Gastroesophageal sphincter (tissue), 4 donors: ENCODE measurements at regions not wholly inside any gene's neighbourhood (a gene's known extent, or its start where the extent isn't known, plus 50 kb on each side); places are given as distances from the start of the nearest gene placed in this dataset.

Experiments used
- ATAC-seq: fragments of 150-250 bp; one replicate; pipeline ENCODE4 v1.9.1; 2016; ENCODE audit warnings: mild to moderate bottlenecking, moderate library complexity
- H3K27ac ChIP-seq, 4 donors: fragments of 200-600 bp; sonication (generic) in 3 of 4; 1 replicate in 3 of 4; 2 replicates in 1 of 4; pipeline ENCODE4 v1.5.1; 2016 to 2019
- H3K27me3 ChIP-seq: fragments of 200-600 bp; sonication (generic); one replicate; pipeline ENCODE4 v1.5.1; 2019
- H3K36me3 ChIP-seq, 2 donors: fragments of 200-600 bp; sonication (generic); one replicate each; pipeline ENCODE4 v1.5.1; 2019; ENCODE audit warnings: control low read depth in 1 of 2
- H3K4me1 ChIP-seq, 3 donors: fragments of 200-600 bp; sonication (generic); 1 replicate in 2 of 3; 2 replicates in 1 of 3; pipeline ENCODE4 v1.5.1; 2016 to 2019; ENCODE audit warnings: control low read depth in 2 of 3
- H3K4me3 ChIP-seq, 2 donors: fragments of 200-600 bp; sonication (generic); one replicate each; pipeline ENCODE4 v1.5.1; 2019; ENCODE audit warnings: mild to moderate bottlenecking in 1 of 2, moderate library complexity in 1 of 2
- H3K9me3 ChIP-seq, 3 donors: fragments of 200-600 bp; sonication (generic); one replicate each; pipeline ENCODE4 v1.5.1; 2017 to 2019; ENCODE audit warnings: control low read depth in 2 of 3
- EP300 ChIP-seq: sonication (generic); formaldehyde crosslinking; IDR thresholded peaks from one replicate; pipeline ENCODE4 v1.6.1; 2017; ENCODE audit warnings: antibody characterized with exemption, mild to moderate bottlenecking
- POLR2A ChIP-seq, 2 donors: fragments of 450-650 bp; IDR thresholded peaks; one replicate each; pipeline ENCODE4 v1.6.1; 2017; ENCODE audit warnings: antibody characterized with exemption in 2 of 2, mild to moderate bottlenecking in 2 of 2, moderate library complexity in 1 of 2
- POLR2AphosphoS5 ChIP-seq: sonication (generic); formaldehyde crosslinking; IDR thresholded peaks from one replicate; pipeline ENCODE4 v1.6.1; 2017; ENCODE audit warnings: antibody characterized with exemption
- WGBS, 2 donors: methylation state at CpG; one replicate each; pipeline ENCODE4 v1.1.5; 2018; ENCODE audit warnings: low coverage in 1 of 2; 5-methylcytosine and 5-hydroxymethylcytosine counted together
- TF ChIP-seq, protein P1 (sequence below), 4 experiments: fragments of 200-600 bp in 2 of 4; fragments of 450-650 bp in 2 of 4; sonication (generic) in 1 of 4; IDR thresholded peaks; one replicate each; pipeline ENCODE4 v1.5.1; 2017 to 2019; ENCODE audit warnings: antibody characterized with exemption in 4 of 4, mild to moderate bottlenecking in 2 of 4, moderate library complexity in 2 of 4

DNA sequence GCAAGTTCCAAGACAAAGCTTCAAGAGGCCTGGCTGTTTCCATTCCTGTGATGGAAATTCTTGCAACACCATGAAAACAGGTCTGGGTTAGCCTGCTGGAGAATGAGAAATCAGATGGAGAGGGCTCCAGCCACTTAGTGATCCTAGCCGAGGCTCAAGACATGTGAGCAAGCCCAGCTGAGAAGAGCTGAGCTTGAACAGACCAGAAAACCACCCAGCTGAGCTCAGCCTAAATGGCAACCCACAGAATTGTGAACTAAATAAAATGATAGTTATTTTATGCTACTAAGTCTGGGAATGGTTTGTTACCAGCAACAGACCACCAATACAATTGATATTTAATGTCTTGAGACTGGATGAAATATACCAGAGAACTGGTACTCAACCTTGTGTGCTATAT lies 494.5 kb downstream of the RMST start:
- Histone ChIP-seq H3K36me3 (no peaks in the 10 kb centered on the region), H3K4me3 (no peak overlapping the region), H3K9me3 (peaks cover 0 to 15% (median 0%) of the 10 kb centered on the region in 3 donors), H3K4me1 (no peaks in the 10 kb centered on the region), H3K27ac (no peak overlapping the region), H3K27me3 (no peaks in the 10 kb centered on the region)
- ATAC-seq: no peak
- TF ChIP-seq POLR2A (IDR thresholded peaks at IDR 0.05) (no peak), POLR2AphosphoS5 (no peak), EP300 (no peak)
- TF ChIP-seq, protein P1, sequence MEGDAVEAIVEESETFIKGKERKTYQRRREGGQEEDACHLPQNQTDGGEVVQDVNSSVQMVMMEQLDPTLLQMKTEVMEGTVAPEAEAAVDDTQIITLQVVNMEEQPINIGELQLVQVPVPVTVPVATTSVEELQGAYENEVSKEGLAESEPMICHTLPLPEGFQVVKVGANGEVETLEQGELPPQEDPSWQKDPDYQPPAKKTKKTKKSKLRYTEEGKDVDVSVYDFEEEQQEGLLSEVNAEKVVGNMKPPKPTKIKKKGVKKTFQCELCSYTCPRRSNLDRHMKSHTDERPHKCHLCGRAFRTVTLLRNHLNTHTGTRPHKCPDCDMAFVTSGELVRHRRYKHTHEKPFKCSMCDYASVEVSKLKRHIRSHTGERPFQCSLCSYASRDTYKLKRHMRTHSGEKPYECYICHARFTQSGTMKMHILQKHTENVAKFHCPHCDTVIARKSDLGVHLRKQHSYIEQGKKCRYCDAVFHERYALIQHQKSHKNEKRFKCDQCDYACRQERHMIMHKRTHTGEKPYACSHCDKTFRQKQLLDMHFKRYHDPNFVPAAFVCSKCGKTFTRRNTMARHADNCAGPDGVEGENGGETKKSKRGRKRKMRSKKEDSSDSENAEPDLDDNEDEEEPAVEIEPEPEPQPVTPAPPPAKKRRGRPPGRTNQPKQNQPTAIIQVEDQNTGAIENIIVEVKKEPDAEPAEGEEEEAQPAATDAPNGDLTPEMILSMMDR (IDR thresholded peaks at IDR 0.05): no peak
- 83 to 89% methylated on average over 1 of the region's 1 CpG for WGBS, 2 donors

DNA sequence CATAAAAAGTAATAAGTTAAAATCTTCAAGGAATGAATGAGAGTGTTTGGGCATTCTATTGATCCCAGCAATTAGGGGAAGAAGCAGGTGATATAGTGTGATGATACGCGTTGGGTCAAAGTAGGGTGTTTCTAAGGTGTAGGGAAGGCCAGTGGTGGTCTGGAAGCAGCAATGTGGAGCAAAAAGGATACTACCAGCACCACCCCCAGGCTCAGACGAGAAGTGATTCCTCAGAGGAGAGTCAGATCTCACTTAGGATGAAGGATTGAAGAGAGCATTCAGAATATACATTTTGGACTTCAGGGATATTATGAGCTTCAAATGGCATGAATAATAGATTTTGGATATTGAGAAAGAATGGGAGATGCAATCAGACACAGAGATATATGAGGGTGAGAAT lies 497.6 kb downstream of the RMST start:
- TF ChIP-seq POLR2A (IDR thresholded peaks at IDR 0.05) (no peak), POLR2AphosphoS5 (no peak), EP300 (no peak)
- TF ChIP-seq, protein P1 (IDR thresholded peaks at IDR 0.05): no peak
- Histone ChIP-seq H3K27me3 (no peaks in the 10 kb centered on the region), H3K27ac (no peak overlapping the region), H3K4me3 (no peak overlapping the region), H3K4me1 (no peaks in the 10 kb centered on the region), H3K36me3 (no peaks in the 10 kb centered on the region), H3K9me3 (peaks cover 0 to 15% (median 0%) of the 10 kb centered on the region in 3 donors)
- no peak for ATAC-seq
- 62 to 81% methylated on average over 3 of the region's 3 CpGs for WGBS, 2 donors

DNA sequence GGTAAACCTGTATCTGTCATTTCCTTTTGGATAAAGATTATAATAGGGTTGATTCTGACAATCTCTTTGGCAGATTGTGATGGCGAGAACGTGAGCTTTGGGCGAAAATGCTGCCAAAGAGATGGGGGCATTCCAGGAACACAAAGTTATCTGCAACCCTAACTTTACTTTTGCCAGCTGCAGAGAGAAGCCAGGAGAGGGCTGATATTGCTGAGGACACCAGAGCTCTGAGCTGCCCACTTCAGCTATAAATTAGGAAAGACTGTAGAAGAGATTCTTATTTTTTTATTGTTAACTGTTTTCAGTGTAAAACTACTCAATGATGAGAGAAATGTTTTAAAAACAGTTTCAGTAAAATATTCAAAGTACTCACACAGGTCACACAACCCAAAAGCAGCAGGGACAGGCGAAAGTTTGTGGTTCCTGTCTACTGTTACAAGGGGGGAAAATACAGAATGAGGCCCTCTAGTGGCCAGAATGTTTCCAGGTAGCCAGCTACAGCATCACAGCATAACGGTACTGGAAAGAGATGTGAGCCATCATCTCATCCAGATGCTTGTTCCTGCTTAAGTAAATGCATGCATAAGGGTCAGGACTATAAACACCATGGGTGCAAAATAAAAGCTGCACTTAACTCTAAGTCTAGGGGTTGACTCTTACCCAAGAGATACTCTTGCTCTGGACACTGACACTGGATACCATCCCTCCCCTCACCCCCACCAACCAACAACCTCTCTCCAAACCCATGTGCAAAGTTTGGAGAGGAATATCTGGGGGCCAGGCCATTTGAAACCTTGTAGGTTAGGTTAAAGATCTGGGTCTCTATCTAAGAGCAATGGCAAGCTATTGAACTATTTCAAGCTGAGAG lies 498.4 kb downstream of the RMST start:
- no peak overlapping the region for H3K27ac ChIP-seq
- no peak overlapping the region for H3K4me3 ChIP-seq
- no peaks in the 10 kb centered on the region for H3K4me1 ChIP-seq
- H3K36me3 ChIP-seq: no peaks in the 10 kb centered on the region
- WGBS, 2 donors: 68 to 78% methylated on average over 5 of the region's 5 CpGs
- no peaks in the 10 kb centered on the region for H3K27me3 ChIP-seq
- no peak for TF ChIP-seq EP300
- TF ChIP-seq POLR2AphosphoS5: no peak
- TF ChIP-seq, protein P1 (IDR thresholded peaks at IDR 0.05): peak in 2 of 4 experiments; percentile 28 to 49
- no peak for TF ChIP-seq POLR2A (IDR thresholded peaks at IDR 0.05)
- H3K9me3 ChIP-seq: peaks cover 0 to 15% (median 0%) of the 10 kb centered on the region in 3 donors
- no peak for ATAC-seq

DNA sequence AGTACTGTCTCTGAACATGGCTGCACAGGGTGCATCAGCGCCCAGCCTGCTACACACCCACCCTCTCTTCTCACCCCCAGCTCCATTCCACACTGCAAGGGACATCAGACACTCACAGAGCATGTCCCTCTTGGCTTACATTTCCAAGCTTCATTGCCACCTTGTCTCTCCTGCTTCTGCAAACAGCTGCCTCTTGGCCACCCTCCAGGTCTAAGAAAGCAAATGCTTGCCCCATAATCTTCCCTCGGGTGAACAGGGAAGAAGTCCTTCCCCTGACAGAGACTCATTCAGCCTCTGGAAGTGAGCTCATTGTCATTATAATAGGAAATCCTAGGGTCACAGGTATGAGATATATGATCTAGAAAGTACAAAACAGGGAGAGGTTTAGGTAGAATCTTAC lies 505.2 kb downstream of the RMST start:
- ATAC-seq: no peak
- no peaks in the 10 kb centered on the region for H3K27me3 ChIP-seq
- H3K4me3 ChIP-seq: no peak overlapping the region
- no peaks in the 10 kb centered on the region for H3K36me3 ChIP-seq
- peaks cover 0 to 8% (median 0%) of the 10 kb centered on the region in 3 donors for H3K4me1 ChIP-seq
- no peak overlapping the region for H3K27ac ChIP-seq
- whole genome bisulfite sequencing, 2 donors: 42 to 47% methylated on average over 2 of the region's 2 CpGs
- H3K9me3 ChIP-seq: no peaks in the 10 kb centered on the region
- no peak for TF ChIP-seq POLR2AphosphoS5
- TF ChIP-seq POLR2A (IDR thresholded peaks at IDR 0.05): no peak

DNA sequence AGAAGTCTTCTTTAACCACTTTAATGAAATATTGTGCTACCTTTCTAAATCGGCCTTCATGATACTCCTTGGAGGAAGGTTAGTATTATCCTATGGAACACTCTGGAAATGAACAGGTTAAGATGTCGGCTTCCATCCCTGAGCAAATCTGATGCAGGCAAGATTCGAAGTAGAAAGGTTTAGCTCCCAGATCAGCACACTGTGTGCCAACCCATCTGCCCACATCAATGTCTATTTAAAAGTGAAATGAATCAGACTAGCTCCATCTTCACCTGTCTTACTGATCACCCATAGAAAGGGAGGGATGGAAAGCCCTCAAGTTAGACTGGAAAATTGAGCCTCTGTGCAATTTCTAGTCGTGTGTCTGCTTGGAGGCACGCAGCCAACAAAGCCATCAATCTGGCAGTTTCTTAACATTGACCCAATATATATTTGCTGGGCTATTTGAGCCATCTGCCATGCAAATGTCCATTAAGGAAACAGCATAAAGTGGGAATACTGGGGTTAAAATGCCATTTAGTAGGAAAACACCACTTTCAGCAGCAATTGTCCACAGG lies 506.1 kb downstream of the RMST start:
- no peak overlapping the region for H3K4me3 ChIP-seq
- H3K27ac ChIP-seq: no peak overlapping the region
- no peaks in the 10 kb centered on the region for H3K27me3 ChIP-seq
- H3K4me1 ChIP-seq: peaks cover 0 to 8% (median 0%) of the 10 kb centered on the region in 3 donors
- 64 to 100% methylated on average over 1 to 4 of the region's 5 CpGs for WGBS, 2 donors
- no peak for ATAC-seq
- no peaks in the 10 kb centered on the region for H3K36me3 ChIP-seq
- TF ChIP-seq, protein P1 (IDR thresholded peaks at IDR 0.05): no peak
- no peaks in the 10 kb centered on the region for H3K9me3 ChIP-seq
